Stimulated activated CD4-positive, alpha-beta T cell treated with anti-CD3 and anti-CD28 coated beads, Interleukin-1b, Interleukin-23, amount 100 ng/mL, for 4 hours (primary cell): ENCODE measurements at regions not wholly inside any gene's neighbourhood (a gene's known extent, or its start where the extent isn't known, plus 50 kb on each side); places are given as distances from the start of the nearest gene placed in this dataset.

Experiments
- DNase-seq, 2 donors: peaks; one replicate each; pipeline ENCODE4 v3.0.0-alpha.2; 2020; ENCODE audit warnings: low read depth in 2 of 2

DNA sequence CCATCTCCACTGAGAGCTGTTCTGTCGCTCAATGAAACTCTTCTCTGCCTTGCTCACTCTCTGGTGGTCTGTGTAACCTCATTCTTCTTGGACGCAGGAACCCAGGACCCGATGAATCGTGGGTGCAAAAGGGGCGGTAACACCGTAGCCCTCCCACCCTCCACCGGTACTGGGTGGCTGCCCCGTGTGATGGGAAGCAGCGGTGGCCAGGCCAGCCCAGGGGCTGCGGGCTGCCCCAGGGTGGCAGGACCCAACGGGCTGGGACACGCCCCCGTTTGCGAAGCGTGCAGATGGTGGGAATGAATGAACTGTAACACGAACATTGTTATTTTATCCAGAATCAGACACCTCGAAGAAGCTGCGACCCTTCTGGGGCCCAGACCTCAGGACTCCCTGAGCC lies 92.3 kb upstream of the BACE2 start:
- no peak for DNase-seq

DNA sequence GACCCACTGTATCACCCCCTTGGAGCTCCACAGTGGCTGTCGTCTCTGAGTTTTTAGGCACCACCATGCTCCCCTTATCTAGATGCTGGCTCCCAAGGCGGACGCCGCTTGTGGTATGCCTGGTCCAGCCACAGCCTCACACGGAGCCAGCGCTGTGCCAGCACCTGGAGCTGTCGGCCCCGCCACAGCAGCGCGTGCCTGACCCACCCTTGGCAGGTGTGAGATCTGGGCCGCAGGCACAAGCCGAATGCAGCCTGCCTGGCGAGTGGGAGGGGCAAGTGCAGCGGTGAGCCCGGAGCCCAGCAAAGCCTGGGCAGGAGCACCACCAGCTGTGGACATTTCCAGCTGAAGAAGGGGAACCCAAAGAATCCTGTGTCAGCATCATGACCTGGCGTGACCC lies 91.9 kb upstream of the BACE2 start:
- no peak for DNase-seq

DNA sequence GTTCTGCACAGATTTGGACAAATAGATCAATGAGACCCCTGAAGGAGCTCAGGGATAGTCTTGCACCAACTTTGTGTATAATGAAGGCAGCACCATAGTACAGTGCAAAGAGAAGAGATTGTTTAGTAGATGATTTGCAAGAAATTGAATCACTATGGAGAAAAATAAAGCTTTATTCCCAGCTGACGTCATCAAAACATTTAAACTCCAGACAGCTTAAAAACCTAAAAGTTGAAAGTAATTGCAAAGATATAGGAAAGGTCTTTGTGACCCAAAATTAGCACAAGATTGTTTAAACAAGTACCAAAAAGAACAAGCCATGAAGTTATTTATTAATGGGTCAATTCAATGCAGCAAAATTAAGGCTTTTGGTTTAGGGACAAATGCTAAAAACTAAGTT lies 88.8 kb upstream of the BACE2 start:
- no peak for DNase-seq

DNA sequence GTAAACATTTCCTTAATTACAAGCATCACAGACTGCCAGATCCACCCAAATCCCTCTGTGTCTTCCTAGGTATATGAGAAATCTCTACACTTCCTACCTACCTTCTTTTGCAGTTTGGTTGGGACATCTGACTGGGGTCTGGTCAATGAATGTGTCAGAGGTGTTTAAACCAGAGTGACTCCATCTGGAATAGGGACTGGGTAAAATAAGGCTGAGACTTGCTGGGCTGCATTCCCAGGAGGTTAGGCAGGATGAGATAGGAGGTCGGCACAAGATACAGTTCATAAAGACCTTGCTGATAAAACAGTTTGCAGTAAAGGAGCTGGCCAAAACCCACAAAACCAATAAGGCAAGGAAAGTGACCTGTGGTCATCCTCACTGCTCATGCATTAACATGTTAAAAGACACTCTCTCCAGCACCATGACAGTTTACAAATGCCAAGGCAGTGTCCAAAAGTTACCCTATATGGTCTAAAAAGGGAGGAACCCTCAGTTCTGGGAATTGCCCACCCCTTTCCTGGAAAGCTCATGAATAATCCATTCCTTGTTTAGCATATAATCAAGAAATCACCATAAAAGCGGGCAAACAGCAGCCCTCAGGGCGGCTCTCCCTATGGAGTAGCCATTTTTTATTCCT lies 87.4 kb upstream of the BACE2 start:
- no peak for DNase-seq

DNA sequence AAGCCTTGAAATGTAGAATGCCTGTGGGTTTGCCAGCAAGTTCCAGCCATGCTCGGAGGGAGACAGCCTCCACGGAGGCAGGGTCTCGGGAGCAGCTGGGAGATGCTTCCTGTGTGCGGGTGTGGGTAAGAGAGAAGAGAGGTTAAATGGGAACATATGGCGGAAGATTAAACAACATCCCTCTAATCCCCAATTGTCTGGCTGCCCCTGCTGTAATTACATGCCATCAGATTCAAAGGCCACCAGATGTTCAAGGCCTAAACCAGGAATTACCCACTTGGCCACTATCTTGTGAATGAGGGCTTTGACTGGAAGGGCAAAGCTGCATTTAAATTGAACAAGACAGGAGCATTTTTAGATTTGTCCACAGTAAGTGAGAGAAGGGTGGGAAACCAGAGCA lies 81.4 kb upstream of the BACE2 start:
- no peak for DNase-seq

DNA sequence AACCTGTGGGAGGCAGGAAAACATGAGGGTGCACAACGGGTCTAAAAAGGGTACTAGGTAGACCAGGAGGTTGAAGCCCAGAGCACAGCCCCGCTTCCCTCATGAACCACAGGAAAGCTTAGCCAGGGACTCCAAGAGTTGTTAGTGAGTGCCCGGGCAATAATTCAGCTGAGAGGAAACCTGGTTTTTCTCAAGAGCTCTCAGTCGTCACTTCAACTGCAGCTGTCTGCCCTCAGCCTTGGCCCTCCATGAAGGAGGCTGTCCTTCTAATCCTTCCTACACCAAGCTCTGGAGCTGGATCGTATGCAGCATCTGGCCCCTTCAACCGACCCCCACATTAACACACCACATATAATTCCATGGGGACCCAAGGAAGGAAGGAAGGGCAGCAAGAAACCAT lies 77.0 kb upstream of the BACE2 start:
- DNase-seq, result no peak

DNA sequence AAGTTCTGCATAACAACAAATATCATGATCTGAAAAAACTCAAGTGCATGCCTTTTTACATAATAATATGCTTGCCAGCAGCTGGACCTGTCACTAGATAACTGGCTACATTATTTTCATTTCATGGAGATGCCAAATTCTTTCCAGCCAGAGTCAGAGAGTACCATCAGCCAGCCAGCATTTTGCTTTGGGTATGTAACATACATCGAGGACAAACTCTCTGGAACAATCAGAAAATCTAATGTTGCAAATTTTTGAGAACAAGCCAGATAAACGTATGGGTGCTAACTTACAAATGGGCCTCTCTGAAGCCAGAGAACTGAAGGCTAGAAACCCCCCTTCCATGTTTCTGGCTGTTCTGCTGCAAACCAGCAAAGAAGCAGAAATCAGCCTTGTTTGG lies 76.3 kb upstream of the BACE2 start:
- no peak for DNase-seq

DNA sequence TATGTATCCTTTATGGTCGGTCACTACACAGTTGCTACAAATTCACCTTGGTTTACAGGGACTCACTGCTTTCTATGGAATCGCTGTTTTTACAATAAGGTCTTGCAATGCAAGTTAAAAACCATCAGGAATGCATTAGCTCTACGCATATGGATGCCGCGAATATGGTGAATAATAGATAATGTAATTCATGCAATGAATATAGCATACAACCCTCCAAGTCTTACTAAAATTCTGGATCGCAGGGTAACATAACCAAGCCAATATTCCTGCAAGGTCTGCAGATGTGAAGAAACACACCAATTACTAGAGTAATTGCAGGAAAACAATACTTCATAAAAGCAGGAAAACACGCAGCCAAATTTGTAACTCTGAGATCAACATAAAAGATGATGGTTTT lies 75.6 kb upstream of the BACE2 start:
- no peak for DNase-seq

DNA sequence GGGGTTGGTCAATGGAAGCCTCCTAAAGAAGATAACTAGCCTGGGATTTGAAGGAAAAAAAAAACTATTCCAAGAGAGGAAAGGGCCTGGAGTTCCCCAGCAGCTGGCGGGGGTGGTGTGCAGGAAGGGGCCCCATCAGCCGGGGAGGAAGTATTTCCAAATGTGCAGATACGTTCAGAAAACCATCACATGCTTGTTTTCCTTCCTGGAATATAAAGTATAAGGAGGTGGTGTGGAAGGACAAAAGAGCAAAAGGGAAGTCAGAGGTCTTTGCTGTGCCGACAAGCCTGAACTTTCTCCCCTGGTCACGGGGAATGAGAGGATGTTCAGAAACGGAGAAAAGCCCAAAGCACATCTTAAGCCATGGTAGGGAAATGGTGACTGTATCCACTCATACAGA lies 72.0 kb upstream of the BACE2 start:
- no peak for DNase-seq

DNA sequence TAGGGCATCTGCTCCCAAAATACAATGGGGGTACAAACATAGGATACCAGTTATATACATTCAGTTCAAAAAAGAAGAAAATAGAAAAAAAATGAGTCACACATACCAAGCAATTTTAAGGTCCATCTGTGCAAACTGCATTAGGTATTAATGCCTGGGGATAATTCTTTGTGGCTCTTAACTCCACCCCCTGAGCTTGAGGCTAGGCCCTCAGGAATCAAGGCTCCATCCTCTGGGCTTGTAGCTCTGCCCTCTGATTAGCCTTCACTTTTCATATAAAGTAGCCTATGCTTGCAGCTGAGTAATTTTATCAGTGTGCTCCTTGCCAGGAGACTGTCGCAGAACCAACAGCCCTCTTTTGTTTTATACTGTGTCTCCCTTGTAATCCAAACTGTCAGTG lies 69.9 kb upstream of the BACE2 start:
- DNase-seq, result no peak

DNA sequence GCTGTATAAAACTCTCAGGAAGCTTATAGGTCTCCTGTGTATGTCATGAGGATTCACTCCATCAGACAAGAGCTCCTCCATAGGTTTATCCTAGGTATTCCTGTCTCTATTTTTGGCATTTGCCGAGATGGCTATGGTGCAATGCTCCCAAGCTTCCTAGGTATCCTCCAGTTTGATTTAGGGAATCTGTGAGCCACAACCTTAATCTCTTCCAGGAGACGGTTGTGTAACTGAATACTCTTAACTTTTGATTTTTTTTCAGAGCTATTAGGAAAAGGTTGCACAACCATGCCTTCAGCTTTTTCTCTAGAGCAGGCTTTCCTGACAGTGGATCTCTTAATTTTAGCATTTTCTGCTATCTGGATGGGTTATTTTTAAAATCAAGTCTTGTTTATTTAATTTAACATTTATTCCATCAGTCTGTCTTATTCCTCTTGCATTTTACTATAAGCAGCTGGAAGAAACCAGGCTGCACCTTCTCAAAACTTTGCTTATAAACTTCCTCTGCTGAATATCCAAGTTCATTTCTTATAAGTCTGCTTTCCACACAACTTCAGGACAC lies 69.4 kb upstream of the BACE2 start:
- no peak for DNase-seq

DNA sequence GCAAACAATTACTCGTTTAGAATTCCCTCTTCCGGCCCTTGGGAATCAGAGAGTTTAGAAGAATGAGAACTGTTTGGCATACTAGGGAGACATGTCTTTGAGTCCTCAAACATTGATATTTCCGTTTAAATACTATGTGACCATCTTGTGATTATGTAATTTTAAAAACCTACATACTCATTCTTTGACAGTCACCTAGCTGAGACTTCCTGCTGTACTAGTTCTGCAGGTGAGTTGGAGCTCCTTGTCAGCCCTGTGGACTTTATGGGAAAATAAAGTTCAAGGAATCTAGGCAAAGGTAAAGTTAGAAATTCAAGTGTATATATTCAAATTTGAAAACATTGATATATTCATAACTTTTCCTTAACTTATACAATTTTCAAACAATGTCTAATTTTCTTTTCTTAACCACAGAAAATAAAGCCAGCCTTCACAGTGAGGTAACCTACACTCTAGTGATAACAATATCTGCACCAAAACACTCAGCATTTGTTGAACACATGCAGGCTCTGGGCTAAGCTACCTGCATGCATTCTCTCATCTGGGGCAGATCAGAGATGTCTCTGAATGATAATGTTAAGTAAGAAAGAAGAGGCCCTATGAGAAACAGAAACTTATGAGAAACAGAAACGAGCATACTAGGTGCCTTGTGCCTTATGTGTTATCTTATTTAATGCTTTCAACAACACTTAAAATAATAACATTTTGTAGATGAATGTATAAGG lies 67.0 kb upstream of the BACE2 start:
- DNase-seq, result no peak

DNA sequence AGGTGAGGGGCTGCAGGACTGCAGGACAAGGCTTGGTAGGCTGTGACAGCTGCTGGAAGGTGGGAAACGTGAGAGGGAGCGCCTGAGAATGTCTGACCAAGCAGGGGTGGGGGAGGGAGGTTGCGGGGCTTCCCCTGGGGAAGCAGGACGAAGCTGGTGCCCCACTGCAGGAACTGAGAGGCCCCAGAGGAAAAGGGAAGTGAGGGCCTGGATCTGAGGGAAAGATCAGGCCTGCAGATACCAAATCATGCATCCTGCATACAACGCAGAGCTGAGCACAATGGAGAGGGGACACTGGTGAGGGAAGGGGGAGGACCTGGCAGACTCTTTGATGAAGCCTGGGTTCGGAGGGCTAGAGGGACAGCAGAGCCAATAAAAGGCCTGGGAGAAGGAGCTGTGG lies 65.7 kb upstream of the BACE2 start:
- DNase-seq, result no peak

DNA sequence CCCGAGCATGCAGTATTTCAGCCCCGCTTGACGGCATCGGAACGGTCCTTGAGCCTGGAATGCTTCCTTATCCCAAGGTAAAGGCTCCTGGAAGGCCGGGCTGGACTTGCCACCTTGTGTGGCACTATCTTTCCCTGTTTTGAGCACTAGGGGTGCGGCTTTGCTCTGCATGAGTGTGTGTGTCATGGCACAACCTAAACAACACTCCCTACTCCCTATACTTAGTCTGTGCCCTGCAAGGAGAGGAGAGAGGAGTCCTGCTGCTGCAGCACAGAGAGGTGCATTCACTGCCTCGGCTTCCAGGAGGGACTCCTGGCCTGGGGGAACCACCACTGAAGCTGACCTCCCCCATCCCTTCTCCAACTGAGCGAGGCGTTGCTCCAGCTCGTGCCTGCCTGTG lies 60.4 kb upstream of the BACE2 start:
- no peak for DNase-seq

DNA sequence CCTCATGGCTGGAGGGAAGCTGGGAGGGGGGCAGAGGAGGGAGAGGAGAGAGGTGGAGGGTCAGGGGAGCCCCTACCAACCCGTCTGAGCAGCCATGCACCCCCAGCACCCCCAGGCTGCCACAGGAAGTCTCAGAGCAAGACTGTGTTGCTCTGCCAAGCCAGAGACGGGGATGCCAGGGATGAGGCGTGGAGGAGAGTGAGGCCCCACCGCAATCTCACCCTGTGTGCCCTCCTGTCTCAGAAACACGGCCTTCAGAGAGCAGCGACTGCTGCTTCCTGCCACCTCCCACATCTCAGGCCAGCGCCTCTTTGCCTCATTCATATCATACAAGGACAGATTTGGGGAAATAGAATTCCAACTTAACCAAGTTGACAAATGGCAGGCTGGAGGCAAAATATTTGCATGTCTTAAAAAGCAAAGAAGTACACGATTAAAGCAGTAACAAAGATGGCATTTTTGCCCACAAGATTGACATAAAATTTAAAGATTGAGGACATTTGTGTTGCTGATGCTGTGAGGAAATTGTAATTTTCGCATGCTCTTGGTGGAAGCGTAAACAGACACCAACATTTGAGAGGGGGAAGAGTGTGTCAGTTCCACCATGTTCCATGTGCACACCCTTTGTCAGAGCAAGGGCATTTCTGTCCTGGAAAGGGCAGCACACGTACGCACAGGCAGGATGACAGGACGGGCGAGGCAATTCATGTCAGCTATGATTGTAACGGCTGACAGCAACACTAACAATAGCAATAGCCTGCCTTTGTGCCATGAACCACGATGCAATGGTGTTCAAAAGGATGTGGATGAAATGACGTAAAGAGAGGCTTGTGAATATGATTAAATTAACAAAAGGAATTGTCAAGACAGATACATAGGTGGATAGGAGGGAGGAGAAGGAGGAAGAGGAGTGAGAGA lies 59.0 kb upstream of the BACE2 start:
- no peak for DNase-seq

DNA sequence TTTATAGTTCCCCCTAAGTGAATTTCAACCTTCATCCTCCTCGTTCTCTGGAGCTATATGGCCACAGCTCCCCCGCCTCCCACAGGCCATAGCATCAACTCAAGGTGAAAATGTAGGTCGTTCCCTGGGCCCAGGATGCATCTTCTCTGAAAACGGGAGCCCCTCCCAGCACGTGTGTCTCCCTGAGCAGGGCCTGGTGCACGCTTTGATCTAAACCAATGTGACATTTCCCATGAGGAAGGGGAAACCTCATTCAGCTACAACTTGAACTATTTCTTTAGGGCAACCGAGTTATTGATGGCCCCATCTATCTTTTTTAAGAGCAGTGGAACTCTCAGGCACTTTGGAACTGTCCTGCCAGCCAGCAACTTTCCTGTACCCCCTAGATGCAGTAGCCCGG lies 57.8 kb upstream of the BACE2 start:
- no peak for DNase-seq

DNA sequence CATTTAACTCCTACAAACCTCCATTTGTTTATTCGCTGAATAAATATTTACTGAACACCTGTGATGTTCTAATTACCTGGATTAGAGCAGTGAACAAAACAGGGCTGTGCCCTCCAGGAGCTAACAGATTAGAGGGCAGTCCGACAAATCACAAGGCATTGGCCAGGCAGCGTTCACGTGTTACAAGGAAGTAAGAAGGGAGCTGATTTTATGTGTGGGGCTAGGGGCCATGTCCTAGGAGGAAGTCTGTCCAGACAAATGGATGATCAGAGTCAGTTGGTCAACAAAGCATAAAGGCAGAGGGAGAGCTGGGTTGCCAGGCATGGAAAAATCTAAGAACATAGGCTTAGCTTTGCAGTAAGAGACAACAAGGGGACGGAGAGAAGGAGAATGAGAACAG lies 57.3 kb upstream of the BACE2 start:
- no peak for DNase-seq

DNA sequence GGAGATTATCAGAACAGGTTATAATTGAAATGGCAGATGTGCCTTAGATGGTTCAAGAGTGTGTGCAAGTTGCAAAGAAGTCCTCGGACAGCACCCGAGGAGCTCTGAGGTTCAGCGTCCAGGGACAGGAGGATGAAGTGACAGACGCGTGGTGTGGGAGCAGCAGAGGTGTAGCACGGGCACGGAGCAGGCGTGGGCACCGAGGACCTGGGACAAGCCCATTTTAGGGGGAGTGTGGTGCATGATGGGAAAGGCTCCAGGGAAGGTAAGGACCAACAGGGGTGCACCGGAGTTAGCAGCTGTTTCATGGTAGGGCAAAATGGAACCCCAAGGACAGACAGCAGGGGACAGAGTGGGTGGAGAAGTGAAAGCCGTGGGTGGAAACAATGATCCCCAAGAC lies 56.3 kb upstream of the BACE2 start:
- DNase-seq, result no peak

DNA sequence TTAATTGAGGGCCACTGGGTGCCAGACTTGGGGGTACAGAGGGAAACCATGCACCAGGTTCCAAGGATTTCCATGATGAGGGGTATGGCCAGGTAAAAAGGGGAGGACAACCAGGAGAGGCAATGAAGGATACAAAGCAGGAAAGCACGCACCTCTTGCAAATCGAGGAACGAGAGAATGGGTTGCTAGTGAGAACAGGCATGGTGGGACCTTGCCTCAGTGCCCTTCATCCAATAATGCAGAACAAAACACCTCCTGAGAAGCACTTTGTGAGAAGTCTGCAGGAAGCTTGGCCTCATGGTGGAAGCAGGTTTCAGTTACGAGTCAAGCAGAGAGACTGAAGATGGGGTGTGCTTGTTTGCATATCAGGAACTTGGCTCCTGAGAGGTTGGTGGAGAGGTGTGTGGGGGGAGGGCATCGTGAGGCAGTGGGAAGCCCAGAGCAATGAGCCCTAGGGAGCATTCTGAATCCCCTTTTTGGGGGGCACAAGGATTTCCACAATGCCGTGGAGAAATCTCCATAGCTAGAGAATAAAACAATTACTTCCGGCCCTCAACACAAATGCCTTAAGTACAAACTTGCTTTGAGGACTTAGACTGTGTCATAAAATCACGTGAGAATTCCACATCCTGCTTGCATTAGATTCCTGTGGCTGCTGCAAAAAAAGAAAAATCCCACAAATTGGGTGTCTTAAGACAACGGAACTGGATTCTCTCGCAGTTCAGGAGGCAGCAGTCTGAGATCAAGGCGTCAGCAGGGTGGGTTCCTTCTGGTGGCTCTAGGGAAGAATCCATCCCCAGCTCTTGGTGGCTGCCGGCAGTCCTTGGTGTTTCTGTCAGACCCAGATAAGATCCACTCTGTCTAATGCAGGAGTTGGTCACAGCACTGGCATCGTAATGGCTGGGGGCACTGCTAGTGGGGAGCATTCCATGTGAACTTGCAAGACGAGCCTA lies 54.9 kb upstream of the BACE2 start:
- no peak for DNase-seq

DNA sequence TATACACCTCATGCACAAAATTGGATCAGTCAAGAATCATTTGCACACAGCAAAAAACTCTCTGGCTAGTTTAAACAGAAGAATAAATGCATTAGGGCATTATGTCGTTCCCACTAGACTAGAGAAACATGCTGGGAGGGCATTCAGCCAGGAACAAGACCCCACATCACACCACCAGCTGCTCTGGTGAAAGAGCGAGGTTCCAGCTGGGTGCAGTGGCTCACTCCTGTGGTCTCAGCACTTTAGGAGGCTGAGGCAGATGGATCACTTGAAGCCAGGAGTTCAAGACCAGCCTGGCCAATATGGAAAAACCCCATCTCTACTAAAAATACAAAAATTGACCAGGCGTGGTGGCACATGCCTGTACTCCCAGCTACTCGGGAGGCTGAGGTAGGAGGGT lies 52.1 kb upstream of the BACE2 start:
- no peak for DNase-seq
